GM12872 (cell line): ENCODE measurements at regions not wholly inside any gene's neighbourhood (a gene's known extent, or its start where the extent isn't known, plus 50 kb on each side); places are given as distances from the start of the nearest gene placed in this dataset.

Source experiments
- CTCF ChIP-seq: IDR thresholded peaks from 3 replicates; pipeline ENCODE4 v1.5.1; 2011; ENCODE audit warnings: low read depth, mild to moderate bottlenecking, low read length, moderate library complexity; ENCODE audit not compliant: insufficient read depth

DNA sequence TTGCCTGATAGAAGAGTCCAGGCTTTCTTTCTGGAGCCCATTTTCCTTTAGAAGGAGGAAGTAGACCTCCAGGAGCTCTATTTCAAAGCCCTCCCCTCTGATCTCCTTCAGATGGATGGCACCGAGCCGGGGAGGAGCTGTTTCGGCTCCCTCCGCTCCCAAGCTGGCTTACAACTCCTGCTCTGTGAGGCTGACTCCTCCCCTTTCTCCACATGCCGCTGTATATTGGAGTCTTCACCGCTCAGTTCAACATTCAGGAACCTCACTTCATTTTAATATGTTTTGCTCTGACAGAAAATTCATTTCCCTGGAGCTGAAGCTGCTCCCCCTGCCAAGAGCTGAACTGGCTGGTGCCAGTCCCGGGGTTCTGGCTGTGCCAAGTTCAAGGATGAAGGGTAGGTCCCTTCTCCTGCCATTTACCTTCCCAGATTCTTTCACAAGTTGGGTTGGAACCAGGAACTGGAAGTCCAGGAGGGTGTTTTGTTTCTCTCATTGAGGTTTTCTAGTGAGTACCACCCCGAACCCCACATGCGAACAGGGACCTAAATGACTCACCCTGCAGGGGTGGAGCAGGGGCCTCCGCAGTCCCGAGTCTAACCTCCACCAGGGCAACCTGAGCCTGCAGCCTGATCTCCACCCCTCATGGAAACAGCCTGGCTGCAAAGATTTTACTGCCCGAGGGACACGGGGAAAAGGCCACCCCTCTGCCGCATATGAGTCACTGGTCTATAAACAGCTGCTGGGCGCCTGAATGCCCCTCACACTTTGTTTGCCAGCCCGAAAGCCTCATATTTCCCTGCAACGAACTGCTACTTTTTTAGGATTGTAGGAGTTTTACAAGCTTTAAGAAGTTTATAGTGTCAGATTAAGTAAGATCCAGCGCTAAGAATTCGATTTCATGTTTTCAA is 68.6 kb upstream of the FOXA2 start:
- no peak for TF ChIP-seq CTCF

- TF ChIP-seq CTCF = no peak
Observed at GRCh38 chr20:22653658-22654642, 69.6 kb upstream of the FOXA2 start.

GRCh38 chr20:22663528-22664025 is 79.2 kb upstream of the FOXA2 start:
- TF ChIP-seq CTCF = no peak

DNA sequence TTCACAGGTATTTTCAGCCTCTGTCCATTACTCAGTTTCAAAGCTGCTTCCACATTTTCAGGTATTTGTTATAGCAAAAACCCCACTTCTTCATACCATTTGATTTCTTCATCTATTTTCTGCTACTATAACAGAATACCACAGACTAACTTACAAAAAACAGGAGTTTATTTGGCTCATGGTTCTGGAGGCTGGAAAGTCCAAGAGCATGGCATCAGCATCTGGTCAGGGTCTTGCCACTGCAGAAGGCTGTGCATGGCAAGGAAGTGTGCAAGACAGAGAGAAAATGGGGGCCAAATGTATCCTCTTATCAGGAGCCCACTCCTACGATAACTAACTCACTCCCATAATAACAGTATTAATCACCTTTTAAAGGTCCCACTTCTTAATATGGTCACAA is 82.8 kb upstream of the FOXA2 start:
- TF ChIP-seq CTCF = no peak

DNA sequence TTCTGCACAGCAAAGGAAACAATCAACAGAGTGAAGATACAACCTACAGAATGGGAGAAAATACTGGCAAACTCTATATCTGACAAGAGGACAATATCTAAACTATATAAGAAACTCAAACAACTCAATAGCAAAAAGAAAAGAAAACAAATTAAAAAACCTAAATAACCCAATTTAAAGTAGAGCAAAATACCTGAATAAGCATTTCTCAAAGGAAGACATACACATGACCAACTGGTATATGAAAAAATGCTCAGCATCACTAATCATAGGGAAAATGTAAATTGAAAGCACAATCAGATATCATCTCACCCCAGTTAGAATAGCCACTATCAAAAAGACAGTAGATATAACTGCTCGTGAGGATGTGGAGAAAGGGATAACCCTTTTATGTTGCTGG is 87.8 kb upstream of the FOXA2 start:
- TF ChIP-seq CTCF = no peak

DNA sequence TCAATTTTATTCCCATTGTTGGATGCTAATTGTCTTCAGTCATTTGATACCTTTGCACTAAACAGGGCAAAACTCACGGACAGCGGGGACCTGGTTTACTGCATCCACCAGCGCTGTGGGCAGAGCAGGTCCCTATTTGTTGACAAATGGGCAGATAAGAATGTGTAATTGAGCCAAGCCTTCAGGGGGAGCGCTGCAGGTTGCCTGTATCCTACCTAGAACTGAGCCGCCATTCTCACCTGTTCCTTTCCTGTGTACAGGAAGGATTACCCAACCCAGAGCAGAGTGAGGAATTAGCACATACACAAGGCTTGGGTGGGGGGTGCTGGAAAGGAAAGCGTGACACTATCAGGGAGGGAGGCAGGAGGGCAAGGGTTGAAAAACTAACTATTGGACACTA is 89.1 kb upstream of the FOXA2 start:
- TF ChIP-seq CTCF = no peak

DNA sequence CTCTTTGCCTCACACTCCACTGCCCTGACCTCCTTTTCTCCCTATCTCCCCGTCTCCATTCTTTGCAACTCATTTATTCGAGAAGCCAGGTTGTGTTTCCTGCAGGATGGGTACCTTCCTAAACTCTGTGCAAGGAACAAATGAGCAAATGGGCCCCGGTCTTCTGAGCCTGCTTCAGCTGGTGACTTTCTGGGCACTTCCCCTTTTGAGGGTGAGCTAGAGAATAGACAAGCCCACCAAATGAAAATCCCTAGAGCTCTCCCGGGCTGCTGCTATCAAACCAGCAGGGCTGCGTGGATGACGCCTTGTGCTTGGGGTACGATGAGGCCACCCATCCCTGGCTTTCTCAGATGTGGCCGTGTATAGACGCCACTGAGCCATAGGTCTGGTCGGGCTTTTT is 91.0 kb upstream of the FOXA2 start:
- no peak for TF ChIP-seq CTCF
